ENCODE measurements at regions not wholly inside any gene's neighbourhood (a gene's known extent, or its start where the extent isn't known, plus 50 kb on each side); places are given as distances from the start of the nearest gene placed in this dataset.
"Not testable (repeated sequence)": the region's sequence is repeated elsewhere in the genome, so short reads cannot be mapped to it uniquely, and the experiment has no call there.

DNA sequence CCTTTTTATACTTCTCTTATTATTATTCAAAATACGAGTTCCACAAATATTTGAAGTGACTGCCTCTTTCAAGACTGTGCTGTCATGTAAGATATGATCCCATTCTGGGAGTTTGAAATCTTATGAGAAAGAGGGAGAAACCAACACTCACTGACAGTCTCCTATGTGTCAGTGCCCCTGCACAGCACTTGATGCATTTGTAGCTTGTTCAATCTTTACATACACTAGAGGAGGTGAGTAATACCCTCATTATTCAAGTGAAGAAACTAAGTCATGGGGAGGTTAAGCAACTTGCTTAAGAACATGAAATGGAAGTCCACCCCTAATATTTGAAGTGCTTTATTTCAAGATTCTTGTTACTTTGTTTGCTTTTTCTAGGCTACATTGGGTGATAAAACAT, 459.5 kb upstream of the FANCL start:
- no peak overlapping the region for H3K4me3 ChIP-seq (ENCODE audit: low read depth, low read length)
- TF ChIP-seq, protein P1, sequence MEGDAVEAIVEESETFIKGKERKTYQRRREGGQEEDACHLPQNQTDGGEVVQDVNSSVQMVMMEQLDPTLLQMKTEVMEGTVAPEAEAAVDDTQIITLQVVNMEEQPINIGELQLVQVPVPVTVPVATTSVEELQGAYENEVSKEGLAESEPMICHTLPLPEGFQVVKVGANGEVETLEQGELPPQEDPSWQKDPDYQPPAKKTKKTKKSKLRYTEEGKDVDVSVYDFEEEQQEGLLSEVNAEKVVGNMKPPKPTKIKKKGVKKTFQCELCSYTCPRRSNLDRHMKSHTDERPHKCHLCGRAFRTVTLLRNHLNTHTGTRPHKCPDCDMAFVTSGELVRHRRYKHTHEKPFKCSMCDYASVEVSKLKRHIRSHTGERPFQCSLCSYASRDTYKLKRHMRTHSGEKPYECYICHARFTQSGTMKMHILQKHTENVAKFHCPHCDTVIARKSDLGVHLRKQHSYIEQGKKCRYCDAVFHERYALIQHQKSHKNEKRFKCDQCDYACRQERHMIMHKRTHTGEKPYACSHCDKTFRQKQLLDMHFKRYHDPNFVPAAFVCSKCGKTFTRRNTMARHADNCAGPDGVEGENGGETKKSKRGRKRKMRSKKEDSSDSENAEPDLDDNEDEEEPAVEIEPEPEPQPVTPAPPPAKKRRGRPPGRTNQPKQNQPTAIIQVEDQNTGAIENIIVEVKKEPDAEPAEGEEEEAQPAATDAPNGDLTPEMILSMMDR (IDR thresholded peaks at IDR 0.05; ENCODE audit: insufficient read depth, low read length) = no peak
- DNase-seq (ENCODE audit: low read depth) = no peak

DNA sequence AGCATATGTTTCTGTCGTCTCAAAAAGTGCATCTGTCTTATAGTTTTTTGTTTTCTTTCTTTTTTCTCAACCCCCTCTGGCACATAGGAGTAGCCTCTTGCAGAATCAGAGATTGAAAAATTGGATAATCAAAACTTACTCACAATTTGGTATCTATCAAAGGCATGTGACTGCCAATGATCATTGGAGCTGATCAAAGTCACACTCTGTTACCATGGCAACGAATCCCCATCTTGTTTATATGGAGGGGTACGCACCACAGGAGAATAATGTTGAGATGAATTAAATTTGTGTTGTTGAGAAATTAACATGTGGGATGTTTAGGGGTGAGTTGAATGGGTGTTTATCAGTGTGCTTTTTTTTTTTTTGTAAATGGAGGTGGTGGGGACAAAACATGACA, 458.3 kb upstream of the FANCL start:
- DNase-seq (ENCODE audit: low read depth) = no peak
- H3K4me3 ChIP-seq (ENCODE audit: low read depth, low read length) = no peak overlapping the region
- TF ChIP-seq, protein P1 (IDR thresholded peaks at IDR 0.05; ENCODE audit: insufficient read depth, low read length) = no peak

DNA sequence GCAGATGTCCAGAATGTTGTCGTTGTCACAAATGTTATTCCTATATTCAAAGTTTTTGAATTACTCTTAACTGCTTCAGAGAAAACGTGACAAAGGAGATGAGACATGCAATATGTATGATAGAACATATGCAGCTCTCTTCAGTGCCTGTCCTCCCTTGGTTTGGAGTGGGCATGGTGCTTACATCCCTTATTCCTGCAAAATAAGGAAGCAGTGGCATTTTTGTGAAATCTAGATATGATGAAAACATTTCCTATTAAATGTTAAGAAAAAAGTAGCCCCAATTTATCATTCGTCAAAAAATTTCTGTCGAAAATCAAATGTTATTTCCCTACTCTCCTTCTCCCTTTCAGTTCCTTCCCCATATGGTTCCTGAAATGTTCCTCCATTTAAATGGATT, 457.5 kb upstream of the FANCL start:
- TF ChIP-seq, protein P1 (IDR thresholded peaks at IDR 0.05; ENCODE audit: insufficient read depth, low read length) = no peak
- no peak for DNase-seq (ENCODE audit: low read depth)
- H3K4me3 ChIP-seq (ENCODE audit: low read depth, low read length) = no peak overlapping the region

DNA sequence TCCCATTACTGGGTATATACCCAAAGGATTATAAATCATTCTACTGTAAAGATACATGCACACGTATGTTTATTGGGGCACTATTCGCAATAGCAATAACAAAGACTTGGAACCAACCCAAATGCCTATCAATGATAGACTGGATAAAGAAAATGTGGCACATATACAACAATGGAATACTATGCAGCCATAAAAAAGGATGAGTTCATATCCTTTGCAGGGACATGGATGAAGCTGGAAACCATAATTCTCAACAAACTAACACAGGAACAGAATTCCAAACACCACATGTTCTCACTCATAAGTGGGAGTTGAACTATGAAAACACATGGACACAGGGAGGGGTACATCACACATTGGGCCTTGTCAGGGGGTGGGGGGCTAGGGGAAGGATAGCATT, 453.0 kb upstream of the FANCL start:
- not testable (repeated sequence) for DNase-seq (ENCODE audit: low read depth); H3K4me3 ChIP-seq (ENCODE audit: low read depth, low read length)

DNA sequence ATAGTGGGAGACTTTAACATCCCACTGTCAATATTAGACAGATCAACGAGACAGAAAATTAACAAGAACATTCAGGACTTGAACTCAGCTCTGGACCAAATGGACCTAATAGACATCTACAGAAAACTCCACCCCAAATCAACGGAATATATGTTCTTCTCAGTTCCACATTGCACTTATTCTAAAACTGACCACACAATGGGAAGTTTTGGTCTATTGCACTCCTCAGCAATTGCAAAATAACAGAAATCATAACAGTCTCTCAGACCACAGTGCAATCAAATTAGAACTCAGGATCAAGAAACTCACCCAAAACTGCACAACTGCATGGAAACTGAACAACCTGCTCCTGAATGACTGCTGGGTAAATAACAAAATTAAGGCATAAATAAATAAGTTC, 449.9 kb upstream of the FANCL start:
- H3K4me3 ChIP-seq (ENCODE audit: low read depth, low read length); DNase-seq (ENCODE audit: low read depth): not testable (repeated sequence)

DNA sequence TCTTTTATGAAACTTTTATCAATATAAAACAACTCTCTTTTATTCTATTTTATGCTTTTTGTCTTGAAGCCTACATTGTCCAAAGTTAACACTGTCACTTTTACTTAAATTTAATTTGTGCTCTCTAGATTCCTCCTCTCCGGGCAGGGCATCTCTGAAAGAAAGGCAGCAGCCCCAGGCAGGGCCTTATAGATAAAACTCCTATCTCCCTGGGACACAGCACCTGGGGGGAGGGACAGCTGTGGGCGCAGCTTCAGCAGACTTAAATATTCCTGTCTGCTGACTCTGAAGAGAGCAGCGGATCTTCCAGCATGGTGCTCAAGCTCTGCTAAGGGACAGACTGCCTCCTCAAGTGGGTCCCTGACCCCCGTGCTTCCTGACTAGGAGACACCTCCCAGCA, 447.7 kb upstream of the FANCL start:
- no peak overlapping the region for H3K4me3 ChIP-seq (ENCODE audit: low read depth, low read length)
- DNase-seq (ENCODE audit: low read depth) = no peak
- TF ChIP-seq, protein P1 (IDR thresholded peaks at IDR 0.05; ENCODE audit: insufficient read depth, low read length) = no peak

DNA sequence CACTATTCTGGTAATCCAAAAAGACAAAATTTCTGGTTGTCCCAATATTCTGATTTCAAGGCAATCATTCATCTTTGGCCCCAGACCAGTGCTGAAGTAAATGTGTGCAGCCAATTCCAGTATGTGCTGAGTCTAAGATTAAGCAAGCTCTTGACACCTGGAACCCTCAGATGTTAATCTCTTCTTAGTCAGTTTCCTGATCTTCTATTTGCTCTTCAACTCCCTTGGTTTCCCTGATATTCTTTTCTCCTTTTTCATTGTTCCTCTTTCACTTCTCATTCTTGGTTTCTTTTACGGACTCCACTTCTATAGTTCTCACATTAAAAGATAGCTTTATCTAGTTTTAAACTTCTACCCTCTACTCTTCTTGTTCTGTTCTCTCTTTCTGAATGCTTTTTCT, 445.7 kb upstream of the FANCL start:
- no peak overlapping the region for H3K4me3 ChIP-seq (ENCODE audit: low read depth, low read length)
- TF ChIP-seq, protein P1 (IDR thresholded peaks at IDR 0.05; ENCODE audit: insufficient read depth, low read length) = no peak
- no peak for DNase-seq (ENCODE audit: low read depth)

DNA sequence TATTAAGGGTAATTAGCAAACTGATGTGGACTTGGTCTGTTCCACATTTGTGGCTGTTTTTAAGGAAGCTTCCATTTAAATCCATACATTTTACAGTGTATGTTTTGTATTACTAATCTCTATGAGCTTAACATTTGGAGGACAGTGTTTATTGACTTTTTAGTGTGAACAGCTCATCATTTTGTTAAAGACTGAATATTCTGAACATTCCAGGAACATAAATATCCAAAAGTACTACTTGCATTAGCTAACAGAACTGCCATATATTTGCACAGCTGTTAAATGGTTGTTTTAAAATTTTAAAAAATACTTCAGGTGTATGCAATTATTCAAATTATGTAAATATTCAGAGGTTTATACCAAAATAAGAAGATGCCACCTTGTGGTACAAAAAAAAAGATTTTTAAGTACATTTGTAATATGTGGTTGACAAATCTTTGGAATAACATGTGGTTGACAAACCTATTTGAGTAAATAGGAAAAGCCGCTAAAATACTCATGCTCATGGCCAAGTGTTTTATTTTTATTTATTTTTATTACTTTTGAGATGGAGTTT, 439.7 kb upstream of the FANCL start:
- no peak overlapping the region for H3K4me3 ChIP-seq (ENCODE audit: low read depth, low read length)
- DNase-seq (ENCODE audit: low read depth) = peak; percentile 2
- TF ChIP-seq, protein P1 (IDR thresholded peaks at IDR 0.05; ENCODE audit: insufficient read depth, low read length) = no peak

Measured in fibroblast of the aortic adventitia (primary cell).